ENCODE measurements at regions not wholly inside any gene's neighbourhood (a gene's known extent, or its start where the extent isn't known, plus 50 kb on each side); places are given as distances from the start of the nearest gene placed in this dataset.

GRCh38 chr3:117122609-117123008 lies 413.0 kb downstream of the TUSC7 start:
- TF ChIP-seq, protein P1, sequence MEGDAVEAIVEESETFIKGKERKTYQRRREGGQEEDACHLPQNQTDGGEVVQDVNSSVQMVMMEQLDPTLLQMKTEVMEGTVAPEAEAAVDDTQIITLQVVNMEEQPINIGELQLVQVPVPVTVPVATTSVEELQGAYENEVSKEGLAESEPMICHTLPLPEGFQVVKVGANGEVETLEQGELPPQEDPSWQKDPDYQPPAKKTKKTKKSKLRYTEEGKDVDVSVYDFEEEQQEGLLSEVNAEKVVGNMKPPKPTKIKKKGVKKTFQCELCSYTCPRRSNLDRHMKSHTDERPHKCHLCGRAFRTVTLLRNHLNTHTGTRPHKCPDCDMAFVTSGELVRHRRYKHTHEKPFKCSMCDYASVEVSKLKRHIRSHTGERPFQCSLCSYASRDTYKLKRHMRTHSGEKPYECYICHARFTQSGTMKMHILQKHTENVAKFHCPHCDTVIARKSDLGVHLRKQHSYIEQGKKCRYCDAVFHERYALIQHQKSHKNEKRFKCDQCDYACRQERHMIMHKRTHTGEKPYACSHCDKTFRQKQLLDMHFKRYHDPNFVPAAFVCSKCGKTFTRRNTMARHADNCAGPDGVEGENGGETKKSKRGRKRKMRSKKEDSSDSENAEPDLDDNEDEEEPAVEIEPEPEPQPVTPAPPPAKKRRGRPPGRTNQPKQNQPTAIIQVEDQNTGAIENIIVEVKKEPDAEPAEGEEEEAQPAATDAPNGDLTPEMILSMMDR (conservative IDR thresholded peaks at IDR 0.05): no peak
- TF ChIP-seq EZH2 (IDR thresholded peaks at IDR 0.05; ENCODE audit: low read depth): no peak

Measured in PC-9 (cell line).